Activated CD4-positive, alpha-beta memory T cell treated with anti-CD3 and anti-CD28 coated beads for 36 hours (primary cell): ENCODE measurements at regions not wholly inside any gene's neighbourhood (a gene's known extent, or its start where the extent isn't known, plus 50 kb on each side); places are given as distances from the start of the nearest gene placed in this dataset. TPM values are rescaled to one million over a fixed set of nuclear protein-coding genes. Genes with fewer than 3 reads are reported as not detected.

Experiments
- microRNA-seq: library from miRNA; unstranded; fragments of <30 nt; microRNA quantifications from one replicate; pipeline ENCODE4 v1.2.0, GENCODE V29; 2022; ENCODE audit warnings: borderline number of aligned reads, borderline microRNAs expressed, borderline replicate concordance

Small RNA genes in the stretch of these regions (microRNA-seq; reads per million reads assigned to microRNA genes)
- not detected for gene MIR1305
